ENCODE measurements at regions not wholly inside any gene's neighbourhood (a gene's known extent, or its start where the extent isn't known, plus 50 kb on each side); places are given as distances from the start of the nearest gene placed in this dataset.
"Not testable (repeated sequence)": the region's sequence is repeated elsewhere in the genome, so short reads cannot be mapped to it uniquely, and the experiment has no call there.

GRCh38 chrY:3108674-3109073, 173.5 kb downstream of the ZFY start:
- not testable (repeated sequence) for H3K4me1 ChIP-seq; H3K9me3 ChIP-seq; H3K36me3 ChIP-seq; DNase-seq (ENCODE audit: low spot score in 2 of 2); H3K4me3 ChIP-seq; H3K27ac ChIP-seq; H3K27me3 ChIP-seq
- 90% methylated on average over 4 of the region's 4 CpGs; no CpG with 5 or more reads in 1 of the 2 donors for whole genome bisulfite sequencing, 2 donors

GRCh38 chrY:3120234-3120633, 185.1 kb downstream of the ZFY start:
- H3K9me3 ChIP-seq; H3K4me3 ChIP-seq; H3K27ac ChIP-seq; H3K4me1 ChIP-seq; H3K27me3 ChIP-seq; H3K36me3 ChIP-seq; DNase-seq (ENCODE audit: low spot score in 2 of 2): not testable (repeated sequence)
- 100% methylated on average over 1 of the region's 1 CpG; no CpG with 5 or more reads in 1 of the 2 donors for WGBS, 2 donors

GRCh38 chrY:3120716-3121115, 185.5 kb downstream of the ZFY start:
- H3K4me3 ChIP-seq; DNase-seq (ENCODE audit: low spot score in 2 of 2); H3K4me1 ChIP-seq; H3K9me3 ChIP-seq; H3K27me3 ChIP-seq; H3K27ac ChIP-seq; H3K36me3 ChIP-seq: not testable (repeated sequence)

- H3K27me3 ChIP-seq; H3K4me3 ChIP-seq; H3K9me3 ChIP-seq; DNase-seq (ENCODE audit: low spot score in 2 of 2); H3K36me3 ChIP-seq; H3K4me1 ChIP-seq; H3K27ac ChIP-seq: not testable (repeated sequence)
- no CpG with 5 or more reads among the region's 3 CpGs for WGBS, 2 donors
Observed at GRCh38 chrY:3123482-3123881, 188.3 kb downstream of the ZFY start.

GRCh38 chrY:3171074-3171473, 235.9 kb downstream of the ZFY start:
- not testable (repeated sequence) for H3K9me3 ChIP-seq; H3K36me3 ChIP-seq; H3K4me1 ChIP-seq; H3K27me3 ChIP-seq; DNase-seq (ENCODE audit: low spot score in 2 of 2); H3K4me3 ChIP-seq; H3K27ac ChIP-seq
- WGBS, 2 donors, result 67% methylated on average over 2 of the region's 2 CpGs; no CpG with 5 or more reads in 1 of the 2 donors

- H3K27me3 ChIP-seq; H3K4me3 ChIP-seq; H3K27ac ChIP-seq; DNase-seq (ENCODE audit: low spot score in 2 of 2); H3K9me3 ChIP-seq; H3K4me1 ChIP-seq; H3K36me3 ChIP-seq: not testable (repeated sequence)
- 88% methylated on average over 4 of the region's 5 CpGs; no CpG with 5 or more reads in 1 of the 2 donors for WGBS, 2 donors
Observed at GRCh38 chrY:3195035-3195434, 259.9 kb downstream of the ZFY start.

- not testable (repeated sequence) for H3K27me3 ChIP-seq; H3K36me3 ChIP-seq; DNase-seq (ENCODE audit: low spot score in 2 of 2); H3K4me3 ChIP-seq; H3K9me3 ChIP-seq; H3K4me1 ChIP-seq; H3K27ac ChIP-seq
- WGBS, 2 donors, result 94% methylated on average over 2 of the region's 3 CpGs; no CpG with 5 or more reads in 1 of the 2 donors
Observed at GRCh38 chrY:3202287-3202686, 267.1 kb downstream of the ZFY start.

- H3K4me3 ChIP-seq; H3K4me1 ChIP-seq; H3K36me3 ChIP-seq; DNase-seq (ENCODE audit: low spot score in 2 of 2); H3K9me3 ChIP-seq; H3K27ac ChIP-seq; H3K27me3 ChIP-seq: not testable (repeated sequence)
Observed at GRCh38 chrY:3206733-3207132, 271.6 kb downstream of the ZFY start.

- no CpG with 5 or more reads among the region's 1 CpG for WGBS, 2 donors
- not testable (repeated sequence) for H3K36me3 ChIP-seq; H3K4me1 ChIP-seq; DNase-seq (ENCODE audit: low spot score in 2 of 2); H3K27ac ChIP-seq; H3K4me3 ChIP-seq; H3K27me3 ChIP-seq; H3K9me3 ChIP-seq
Observed at GRCh38 chrY:3213183-3213582, 278.0 kb downstream of the ZFY start.

GRCh38 chrY:3218134-3218533, 283.0 kb downstream of the ZFY start:
- not testable (repeated sequence) for H3K27me3 ChIP-seq; H3K4me1 ChIP-seq; H3K27ac ChIP-seq; DNase-seq (ENCODE audit: low spot score in 2 of 2); H3K9me3 ChIP-seq; H3K36me3 ChIP-seq; H3K4me3 ChIP-seq
- 55% methylated on average over 3 of the region's 4 CpGs; no CpG with 5 or more reads in 1 of the 2 donors for WGBS, 2 donors

- not testable (repeated sequence) for H3K27me3 ChIP-seq; H3K4me3 ChIP-seq; H3K27ac ChIP-seq; H3K36me3 ChIP-seq; H3K9me3 ChIP-seq; H3K4me1 ChIP-seq; DNase-seq (ENCODE audit: low spot score in 2 of 2)
- 72% methylated on average over 6 of the region's 6 CpGs; no CpG with 5 or more reads in 1 of the 2 donors for WGBS, 2 donors
Observed at GRCh38 chrY:3218559-3218958, 283.4 kb downstream of the ZFY start.

- not testable (repeated sequence) for H3K27me3 ChIP-seq; H3K27ac ChIP-seq; H3K36me3 ChIP-seq; DNase-seq (ENCODE audit: low spot score in 2 of 2); H3K4me3 ChIP-seq; H3K4me1 ChIP-seq; H3K9me3 ChIP-seq
- WGBS, 2 donors, result 94% methylated on average over 2 of the region's 2 CpGs; no CpG with 5 or more reads in 1 of the 2 donors
Observed at GRCh38 chrY:3262911-3263310, 316.0 kb upstream of the TGIF2LY start.

- not testable (repeated sequence) for H3K27me3 ChIP-seq; H3K4me1 ChIP-seq; H3K9me3 ChIP-seq; DNase-seq (ENCODE audit: low spot score in 2 of 2); H3K36me3 ChIP-seq; H3K27ac ChIP-seq; H3K4me3 ChIP-seq
- WGBS, 2 donors, result 73% methylated on average over 2 of the region's 6 CpGs; no CpG with 5 or more reads in 1 of the 2 donors
Observed at GRCh38 chrY:3288063-3288462, 290.8 kb upstream of the TGIF2LY start.

GRCh38 chrY:3297235-3297634, 281.6 kb upstream of the TGIF2LY start:
- H3K27ac ChIP-seq; H3K27me3 ChIP-seq; H3K9me3 ChIP-seq; H3K4me1 ChIP-seq; DNase-seq (ENCODE audit: low spot score in 2 of 2); H3K36me3 ChIP-seq; H3K4me3 ChIP-seq: not testable (repeated sequence)
- 57% methylated on average over 2 of the region's 3 CpGs; no CpG with 5 or more reads in 1 of the 2 donors for WGBS, 2 donors

- not testable (repeated sequence) for H3K4me1 ChIP-seq; H3K4me3 ChIP-seq; H3K9me3 ChIP-seq; H3K27me3 ChIP-seq; H3K36me3 ChIP-seq; H3K27ac ChIP-seq; DNase-seq (ENCODE audit: low spot score in 2 of 2)
Observed at GRCh38 chrY:3319988-3320387, 258.9 kb upstream of the TGIF2LY start.

Measured in tibial nerve (tissue), 4 donors.